Tibial nerve (tissue), 4 donors: ENCODE measurements at regions not wholly inside any gene's neighbourhood (a gene's known extent, or its start where the extent isn't known, plus 50 kb on each side); places are given as distances from the start of the nearest gene placed in this dataset.

Experiments
- DNase-seq, 2 donors: peaks; one replicate each; pipeline ENCODE4 v3.0.0-alpha.2; 2019; ENCODE audit warnings: low spot score in 2 of 2
- H3K27ac ChIP-seq, 4 donors: fragments of 200-600 bp; sonication (generic) in 3 of 4; one replicate each; pipeline ENCODE4 v1.5.1; 2017 to 2019; ENCODE audit warnings: mild to moderate bottlenecking in 1 of 4
- H3K27me3 ChIP-seq, 2 donors: fragments of 200-600 bp; sonication (generic) in 1 of 2; one replicate each; pipeline versions ENCODE4 v1.5.1 to v1.6.0; 2017 to 2019
- H3K36me3 ChIP-seq, 3 donors: fragments of 200-600 bp; sonication (generic); one replicate each; pipeline ENCODE4 v1.5.1; 2018 to 2019
- H3K4me1 ChIP-seq, 4 donors: fragments of 200-600 bp; sonication (generic) in 3 of 4; one replicate each; pipeline ENCODE4 v1.5.1; 2017 to 2019
- H3K4me3 ChIP-seq, 4 donors: fragments of 200-600 bp; sonication (generic) in 3 of 4; one replicate each; pipeline ENCODE4 v1.5.1; 2017 to 2019; ENCODE audit warnings: mild to moderate bottlenecking in 1 of 4, moderate library complexity in 1 of 4
- H3K9me3 ChIP-seq, 4 donors: fragments of 200-600 bp; sonication (generic) in 3 of 4; one replicate each; pipeline ENCODE4 v1.5.1; 2017 to 2019
- EP300 ChIP-seq, 2 donors: sonication (generic); formaldehyde crosslinking; IDR thresholded peaks; one replicate each; pipeline ENCODE4 v1.6.1; 2017; ENCODE audit warnings: antibody characterized with exemption in 2 of 2, mild to moderate bottlenecking in 1 of 2
- POLR2A ChIP-seq, 2 donors: fragments of 450-650 bp; IDR thresholded peaks; one replicate each; pipeline ENCODE4 v1.6.1; 2017; ENCODE audit warnings: antibody characterized with exemption in 2 of 2, mild to moderate bottlenecking in 2 of 2, moderate library complexity in 2 of 2
- WGBS, 2 donors: methylation state at CpG; one replicate each; pipeline ENCODE4 v1.1.5; 2018; 5-methylcytosine and 5-hydroxymethylcytosine counted together
- TF ChIP-seq, protein P1 (sequence below), 5 experiments: fragments of 200-600 bp in 3 of 5; fragments of 450-650 bp in 2 of 5; sonication (generic) in 3 of 5; IDR thresholded peaks; one replicate each; pipeline ENCODE4 v1.5.1; 2016 to 2019; ENCODE audit warnings: antibody characterized with exemption in 5 of 5, mild to moderate bottlenecking in 3 of 5, moderate library complexity in 2 of 5

DNA sequence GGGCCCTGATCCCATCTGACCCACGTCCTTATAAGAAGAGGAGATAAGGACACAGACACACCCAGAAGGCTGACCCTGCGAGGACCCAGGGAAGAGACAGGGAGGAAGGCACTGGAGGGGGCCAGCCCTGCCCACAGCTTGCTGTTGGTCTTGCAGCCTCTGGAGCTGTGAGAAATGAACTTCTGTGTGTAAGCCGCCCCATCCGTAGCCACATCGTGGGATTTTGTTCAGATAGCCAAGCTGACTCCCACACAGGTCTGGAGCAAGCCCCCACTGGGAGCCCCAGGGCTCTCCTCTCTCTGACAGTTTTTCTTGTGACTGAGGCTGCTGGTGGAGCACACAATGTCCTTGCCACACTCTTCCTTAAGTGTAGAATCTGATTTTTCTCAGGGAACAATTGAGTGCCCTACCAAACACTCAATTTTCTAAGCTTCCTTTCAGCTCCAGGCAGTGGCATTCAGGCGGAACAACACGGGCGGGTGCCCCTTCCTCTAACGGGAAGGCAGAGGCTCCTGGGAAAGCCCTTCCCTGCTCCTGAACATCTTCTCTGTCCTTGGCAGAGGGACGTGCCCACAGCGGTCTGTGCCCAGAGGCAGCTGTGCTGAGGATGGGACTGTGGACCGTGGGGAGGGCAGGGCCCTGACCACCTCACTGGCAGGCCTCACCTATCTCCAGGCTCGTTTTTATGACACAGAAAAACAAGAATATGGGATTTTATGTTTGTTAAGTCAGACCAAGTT lies 160.6 kb upstream of the SHH start:
- Histone ChIP-seq H3K9me3 (no peaks in the 10 kb centered on the region), H3K4me1 (no peaks in the 10 kb centered on the region), H3K36me3 (no peaks in the 10 kb centered on the region), H3K4me3 (no peak overlapping the region), H3K27me3 (no peaks in the 10 kb centered on the region), H3K27ac (no peak overlapping the region)
- WGBS, 2 donors, result 47 to 50% methylated on average over 13 of the region's 13 CpGs
- DNase-seq, result no peak
- no peak for TF ChIP-seq POLR2A (IDR thresholded peaks at IDR 0.05)
- TF ChIP-seq, protein P1, sequence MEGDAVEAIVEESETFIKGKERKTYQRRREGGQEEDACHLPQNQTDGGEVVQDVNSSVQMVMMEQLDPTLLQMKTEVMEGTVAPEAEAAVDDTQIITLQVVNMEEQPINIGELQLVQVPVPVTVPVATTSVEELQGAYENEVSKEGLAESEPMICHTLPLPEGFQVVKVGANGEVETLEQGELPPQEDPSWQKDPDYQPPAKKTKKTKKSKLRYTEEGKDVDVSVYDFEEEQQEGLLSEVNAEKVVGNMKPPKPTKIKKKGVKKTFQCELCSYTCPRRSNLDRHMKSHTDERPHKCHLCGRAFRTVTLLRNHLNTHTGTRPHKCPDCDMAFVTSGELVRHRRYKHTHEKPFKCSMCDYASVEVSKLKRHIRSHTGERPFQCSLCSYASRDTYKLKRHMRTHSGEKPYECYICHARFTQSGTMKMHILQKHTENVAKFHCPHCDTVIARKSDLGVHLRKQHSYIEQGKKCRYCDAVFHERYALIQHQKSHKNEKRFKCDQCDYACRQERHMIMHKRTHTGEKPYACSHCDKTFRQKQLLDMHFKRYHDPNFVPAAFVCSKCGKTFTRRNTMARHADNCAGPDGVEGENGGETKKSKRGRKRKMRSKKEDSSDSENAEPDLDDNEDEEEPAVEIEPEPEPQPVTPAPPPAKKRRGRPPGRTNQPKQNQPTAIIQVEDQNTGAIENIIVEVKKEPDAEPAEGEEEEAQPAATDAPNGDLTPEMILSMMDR (IDR thresholded peaks at IDR 0.05), result no peak
- no peak for TF ChIP-seq EP300 (IDR thresholded peaks at IDR 0.05)

DNA sequence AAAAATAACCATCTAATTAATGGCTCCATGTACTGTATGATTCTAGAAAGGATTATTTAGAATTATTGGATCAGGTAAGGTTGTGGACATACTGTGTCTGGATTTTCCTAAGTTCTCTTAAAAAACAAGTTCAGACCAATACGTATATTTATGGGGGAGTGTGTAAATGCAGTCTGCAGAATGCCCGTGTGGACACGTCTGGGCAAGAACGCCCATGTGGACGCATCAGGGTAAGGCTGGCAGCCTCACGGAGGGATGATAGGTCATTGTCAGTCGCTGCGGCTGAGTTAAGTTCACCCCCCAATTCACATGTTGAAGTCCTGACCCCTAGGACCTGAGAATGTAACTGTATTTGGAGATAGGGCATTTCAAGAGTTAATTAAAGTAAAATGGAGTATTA lies 160.0 kb upstream of the SHH start:
- no peak for TF ChIP-seq EP300 (IDR thresholded peaks at IDR 0.05)
- TF ChIP-seq, protein P1 (IDR thresholded peaks at IDR 0.05), result no peak
- TF ChIP-seq POLR2A (IDR thresholded peaks at IDR 0.05), result no peak
- no peaks in the 10 kb centered on the region for H3K27me3 ChIP-seq

DNA sequence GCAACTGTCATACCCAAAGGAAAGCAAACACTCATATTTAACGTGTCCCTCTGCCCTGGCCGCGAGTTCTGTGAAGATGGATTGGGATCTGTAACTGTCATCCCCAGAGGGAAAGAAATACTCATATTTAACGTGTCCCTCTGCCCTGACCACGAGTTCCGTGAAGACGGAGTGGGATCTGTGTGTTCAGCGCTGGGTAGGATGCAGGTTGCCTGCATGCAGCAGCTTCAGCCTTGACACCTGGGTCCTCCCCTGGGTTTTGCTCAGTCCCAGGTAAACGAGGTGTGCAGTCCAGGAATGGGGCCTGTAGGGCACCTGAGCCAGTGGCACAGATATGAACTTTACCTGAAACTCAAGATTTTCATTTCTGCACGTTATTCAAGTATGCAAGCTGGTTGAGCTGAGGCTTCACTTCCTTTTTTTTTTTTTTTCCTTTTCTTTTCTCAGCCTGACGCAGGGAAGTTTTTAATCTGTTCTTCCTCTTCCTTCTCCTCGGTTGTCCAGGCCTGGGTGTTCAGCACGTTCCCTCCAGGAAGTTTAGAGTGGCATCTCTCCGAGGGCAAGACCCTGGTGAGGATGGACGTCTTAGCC lies 159.0 kb upstream of the SHH start:
- Histone ChIP-seq H3K9me3 (no peaks in the 10 kb centered on the region), H3K4me3 (no peak overlapping the region), H3K4me1 (no peaks in the 10 kb centered on the region), H3K27ac (no peak overlapping the region), H3K27me3 (no peaks in the 10 kb centered on the region), H3K36me3 (no peaks in the 10 kb centered on the region)
- no peak for DNase-seq
- 78 to 81% methylated on average over 15 of the region's 15 CpGs for WGBS, 2 donors
- TF ChIP-seq EP300 (IDR thresholded peaks at IDR 0.05), result no peak
- no peak for TF ChIP-seq POLR2A (IDR thresholded peaks at IDR 0.05)

More for the DNA sequence above, 160.0 kb upstream of the SHH start:
- no peak overlapping the region for H3K27ac ChIP-seq
- WGBS, 2 donors, result 77 to 88% methylated on average over 8 of the region's 8 CpGs
- no peaks in the 10 kb centered on the region for H3K36me3 ChIP-seq
- H3K4me3 ChIP-seq, result no peak overlapping the region
- no peak for DNase-seq
- H3K9me3 ChIP-seq, result no peaks in the 10 kb centered on the region
- H3K4me1 ChIP-seq, result no peaks in the 10 kb centered on the region

DNA sequence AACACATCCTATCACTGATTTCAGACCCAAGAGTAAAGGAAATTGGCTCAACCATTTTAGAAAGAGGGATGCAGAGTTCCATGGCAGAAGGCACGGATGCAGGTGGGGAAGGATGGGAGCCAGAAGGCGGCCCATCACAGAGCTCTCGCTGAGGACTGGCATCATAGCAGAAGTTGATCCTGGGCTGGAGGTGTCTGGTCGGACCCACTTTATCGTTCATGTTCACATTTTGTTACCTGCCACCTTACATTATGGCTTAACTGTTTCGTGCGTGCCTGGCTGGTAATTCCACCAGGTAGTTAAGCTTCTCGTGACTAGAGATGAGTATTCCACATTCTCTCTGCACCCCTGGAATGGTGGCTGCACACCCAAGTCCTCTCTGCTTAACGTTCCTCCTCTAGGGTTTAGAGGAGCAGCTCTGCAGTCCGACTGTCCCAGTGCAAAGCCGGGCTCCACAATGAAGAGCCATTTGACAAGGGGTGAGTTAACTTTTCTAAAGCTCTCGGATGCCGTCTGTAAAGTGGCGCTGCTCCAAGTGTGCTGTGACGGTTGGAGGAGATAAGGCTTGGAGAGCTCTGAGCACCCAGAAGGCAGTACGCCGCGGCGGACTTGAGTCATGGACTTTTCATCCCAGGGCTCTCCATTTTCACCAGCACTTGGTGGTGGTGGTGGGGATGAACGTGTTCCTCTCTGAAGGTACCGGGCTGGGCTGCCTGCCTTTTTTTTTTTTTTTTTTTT lies 157.1 kb upstream of the SHH start:
- WGBS, 2 donors, result 88 to 89% methylated on average over 21 of the region's 21 CpGs
- no peaks in the 10 kb centered on the region for H3K4me1 ChIP-seq
- H3K27me3 ChIP-seq, result no peaks in the 10 kb centered on the region
- H3K9me3 ChIP-seq, result peaks cover 0 to 4% (median 0%) of the 10 kb centered on the region in 4 donors
- no peak overlapping the region for H3K27ac ChIP-seq
- H3K36me3 ChIP-seq, result no peaks in the 10 kb centered on the region
- no peak overlapping the region for H3K4me3 ChIP-seq
- TF ChIP-seq EP300 (IDR thresholded peaks at IDR 0.05), result no peak
- DNase-seq, result no peak

DNA sequence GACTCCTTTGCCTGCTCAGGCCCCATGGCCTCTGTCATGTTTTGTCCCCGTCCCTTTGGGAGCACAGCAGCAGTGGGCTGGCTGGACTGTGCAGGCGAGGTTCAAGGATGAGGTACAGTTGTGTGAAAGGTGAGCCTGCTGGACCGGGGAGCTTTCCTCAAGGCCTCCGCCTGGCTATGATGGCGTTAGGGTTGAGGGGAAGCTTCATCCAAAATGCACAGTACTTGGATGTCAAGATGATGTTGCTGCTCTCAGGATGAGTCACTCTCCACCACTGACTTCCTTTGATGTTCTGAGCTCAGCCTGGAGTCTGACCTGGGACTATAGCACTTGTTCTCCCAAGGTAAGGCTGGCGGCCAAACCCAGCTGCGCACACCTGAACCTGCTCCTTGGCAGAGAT lies 152.7 kb upstream of the SHH start:
- Histone ChIP-seq H3K4me3 (no peak overlapping the region), H3K27me3 (no peaks in the 10 kb centered on the region), H3K27ac (no peak overlapping the region), H3K9me3 (peaks cover 0 to 4% (median 0%) of the 10 kb centered on the region in 4 donors), H3K4me1 (no peaks in the 10 kb centered on the region), H3K36me3 (no peaks in the 10 kb centered on the region)
- no peak for TF ChIP-seq POLR2A (IDR thresholded peaks at IDR 0.05)
- TF ChIP-seq EP300 (IDR thresholded peaks at IDR 0.05), result no peak
- DNase-seq, result no peak
- WGBS, 2 donors, result 81 to 91% methylated on average over 5 to 7 of the region's 7 CpGs

DNA sequence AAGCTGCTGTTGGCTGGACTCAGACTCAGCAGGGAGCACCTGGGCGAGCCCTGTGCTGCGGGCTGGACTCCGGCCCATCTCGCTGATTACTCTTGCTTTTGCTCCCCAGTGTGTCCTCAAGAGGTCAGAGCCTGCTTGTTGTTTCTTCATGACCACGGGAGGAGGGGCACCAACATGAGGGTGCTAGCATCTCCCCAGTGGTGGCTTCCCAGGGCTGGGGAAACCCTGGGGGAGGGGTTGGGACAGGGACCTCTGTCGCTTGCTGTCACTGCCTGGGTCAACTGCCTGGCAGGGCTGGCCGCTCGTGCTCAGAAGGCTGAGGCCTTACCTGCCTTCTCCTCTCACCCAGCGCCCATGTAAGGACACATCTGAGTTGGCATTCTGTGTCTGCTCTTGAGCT lies 152.3 kb upstream of the SHH start:
- Histone ChIP-seq H3K36me3 (no peaks in the 10 kb centered on the region), H3K4me3 (no peak overlapping the region), H3K27me3 (no peaks in the 10 kb centered on the region), H3K27ac (no peak overlapping the region), H3K4me1 (no peaks in the 10 kb centered on the region), H3K9me3 (peaks cover 0 to 4% (median 0%) of the 10 kb centered on the region in 4 donors)
- TF ChIP-seq EP300 (IDR thresholded peaks at IDR 0.05) (no peak), POLR2A (IDR thresholded peaks at IDR 0.05) (no peak)
- TF ChIP-seq, protein P1 (IDR thresholded peaks at IDR 0.05), result no peak
- WGBS, 2 donors, result 88 to 92% methylated on average over 9 of the region's 9 CpGs
- no peak for DNase-seq
